ENCODE measurements at regions not wholly inside any gene's neighbourhood (a gene's known extent, or its start where the extent isn't known, plus 50 kb on each side); places are given as distances from the start of the nearest gene placed in this dataset.
A peak's percentile ranks its signal among the peaks of the same experiment; 100 is the strongest.
"Not testable (repeated sequence)": the region's sequence is repeated elsewhere in the genome, so short reads cannot be mapped to it uniquely, and the experiment has no call there.

DNA sequence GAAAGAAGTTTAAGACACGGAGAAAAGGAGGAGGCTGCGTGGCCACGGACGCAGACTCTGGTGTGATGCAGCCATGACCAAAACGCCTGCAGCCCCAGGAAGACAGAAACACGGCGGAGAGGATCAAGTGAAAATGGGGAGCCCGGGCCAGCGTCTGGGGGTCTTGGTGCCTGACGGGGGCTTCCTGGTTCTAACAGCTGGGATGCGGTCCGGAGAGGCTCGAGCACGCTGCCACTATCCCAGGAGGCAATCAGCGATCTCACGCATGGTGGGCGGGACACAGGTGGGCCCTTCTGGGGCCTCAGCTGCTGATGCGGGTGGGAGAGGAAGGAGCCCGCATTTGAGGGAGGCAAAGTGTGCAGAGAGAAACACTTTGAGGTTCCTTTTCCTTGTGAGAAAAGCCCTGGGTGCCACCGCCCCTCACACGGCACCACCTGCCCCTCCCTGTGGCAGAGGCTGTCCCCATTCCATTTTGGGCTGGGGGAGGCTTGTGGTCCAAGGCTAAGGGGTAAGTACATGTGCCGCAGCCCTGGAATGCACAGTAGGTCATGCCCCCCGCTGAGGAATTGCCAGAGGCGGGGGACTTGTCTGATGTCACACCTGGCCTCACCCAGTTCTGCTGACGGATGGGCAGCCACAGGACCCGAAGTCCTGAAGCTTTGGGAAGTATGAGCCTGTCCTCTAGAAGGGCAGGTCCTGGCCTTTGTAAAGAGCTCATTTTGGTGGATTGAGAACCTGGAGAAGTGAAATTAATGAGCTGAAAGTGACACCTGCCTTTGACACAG is 121.7 kb upstream of the ZNF469 start:
- H3K4me1 ChIP-seq (ENCODE audit: control insufficient read depth, insufficient read depth, low read length); CTCF ChIA-PET; POLR2A ChIA-PET; H3K9me3 ChIP-seq (ENCODE audit: control insufficient read depth, insufficient read depth, low read depth, low read length); H3K4me3 ChIP-seq (ENCODE audit: low read depth, low read length); H3K36me3 ChIP-seq (ENCODE audit: control insufficient read depth in 2 of 2, insufficient read depth in 1 of 2, low read length in 2 of 2); H3K27ac ChIP-seq (ENCODE audit: extremely low read depth, low read depth, low read length): not testable (repeated sequence)
- TF ChIP-seq KLF1 (tag by site-specific recombination; IDR thresholded peaks at IDR 0.05), result peak; percentile 18; the same call in 1 of the 2 replicates

GRCh38 chr16:88261814-88262605 is 120.7 kb upstream of the ZNF469 start:
- H3K36me3 ChIP-seq (ENCODE audit: control insufficient read depth in 2 of 2, insufficient read depth in 1 of 2, low read length in 2 of 2); POLR2A ChIA-PET; H3K27ac ChIP-seq (ENCODE audit: extremely low read depth, low read depth, low read length); H3K9me3 ChIP-seq (ENCODE audit: control insufficient read depth, insufficient read depth, low read depth, low read length); H3K4me3 ChIP-seq (ENCODE audit: low read depth, low read length); CTCF ChIA-PET; H3K4me1 ChIP-seq (ENCODE audit: control insufficient read depth, insufficient read depth, low read length): not testable (repeated sequence)

- H3K36me3 ChIP-seq (ENCODE audit: control insufficient read depth in 2 of 2, insufficient read depth in 1 of 2, low read length in 2 of 2); H3K9me3 ChIP-seq (ENCODE audit: control insufficient read depth, insufficient read depth, low read depth, low read length); H3K4me1 ChIP-seq (ENCODE audit: control insufficient read depth, insufficient read depth, low read length); H3K27ac ChIP-seq (ENCODE audit: extremely low read depth, low read depth, low read length); H3K4me3 ChIP-seq (ENCODE audit: low read depth, low read length); POLR2A ChIA-PET; CTCF ChIA-PET: not testable (repeated sequence)
- TF ChIP-seq EGR2 (tag by site-specific recombination; IDR thresholded peaks at IDR 0.05; ENCODE audit: low read depth) (peak; percentile 33; the same call in 1 of the 2 replicates), GLIS1 (tag by site-specific recombination; IDR thresholded peaks at IDR 0.05) (peak; percentile 33), ZNF335 (tag by site-specific recombination; conservative IDR thresholded peaks at IDR 0.05) (peak; percentile 30; the same call in 1 of the 2 replicates), ZNF600 (tag by site-specific recombination; IDR thresholded peaks at IDR 0.05) (0 out of 2 replicates have a peak, but pooled peaks have one; percentile 23), ZFHX2 (tag by site-specific recombination; conservative IDR thresholded peaks at IDR 0.05) (0 out of 2 replicates have a peak, but pooled peaks have one; percentile 38)
These were observed 119.7 kb upstream of the ZNF469 start for GRCh38 chr16:88262858-88263563.

DNA sequence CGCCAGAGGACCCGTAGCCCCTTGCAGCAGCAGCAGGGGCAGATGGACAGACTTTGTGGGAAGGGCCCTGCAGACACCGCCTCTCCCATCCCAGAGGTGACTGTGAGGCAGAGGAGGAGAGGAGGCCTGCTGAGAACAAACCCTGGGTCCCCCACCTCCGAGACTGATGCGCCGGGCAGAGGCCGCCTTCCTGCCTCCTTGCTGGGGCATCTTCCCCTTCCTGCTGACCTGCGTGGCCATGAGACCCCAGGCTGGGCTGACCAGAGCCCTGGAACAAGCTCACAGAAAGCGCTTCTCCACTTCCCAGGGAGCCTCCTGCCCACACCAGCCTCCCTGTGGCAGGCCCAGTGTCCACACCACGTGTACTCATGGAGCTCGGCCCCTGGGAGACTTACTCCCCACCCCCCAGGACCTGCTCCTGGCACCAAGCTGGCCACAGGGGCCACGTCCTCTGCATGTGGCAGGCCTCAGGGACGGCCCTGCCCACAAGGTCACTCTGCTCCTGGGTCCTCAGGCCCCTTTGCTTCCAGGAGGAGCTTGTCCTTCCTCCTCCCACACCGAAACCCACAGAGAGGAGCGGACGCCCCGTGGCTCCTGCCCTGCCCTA is 119.0 kb upstream of the ZNF469 start:
- H3K36me3 ChIP-seq (ENCODE audit: control insufficient read depth in 2 of 2, insufficient read depth in 1 of 2, low read length in 2 of 2); CTCF ChIA-PET; H3K9me3 ChIP-seq (ENCODE audit: control insufficient read depth, insufficient read depth, low read depth, low read length); H3K27ac ChIP-seq (ENCODE audit: extremely low read depth, low read depth, low read length); H3K4me1 ChIP-seq (ENCODE audit: control insufficient read depth, insufficient read depth, low read length); POLR2A ChIA-PET; H3K4me3 ChIP-seq (ENCODE audit: low read depth, low read length): not testable (repeated sequence)

- no peaks in the 10 kb centered on the region for H3K36me3 ChIP-seq (ENCODE audit: control insufficient read depth in 2 of 2, insufficient read depth in 1 of 2, low read length in 2 of 2)
- no peak overlapping the region for H3K4me3 ChIP-seq (ENCODE audit: low read depth, low read length)
- no peaks in the 10 kb centered on the region for H3K9me3 ChIP-seq (ENCODE audit: control insufficient read depth, insufficient read depth, low read depth, low read length)
- CTCF ChIA-PET, result no interaction called here
- no peak overlapping the region for H3K27ac ChIP-seq (ENCODE audit: extremely low read depth, low read depth, low read length)
- POLR2A ChIA-PET, result no interaction called here
- no peaks in the 10 kb centered on the region; the same call in 1 of the 2 replicates for H3K4me1 ChIP-seq (ENCODE audit: control insufficient read depth, insufficient read depth, low read length)
- TF ChIP-seq ZNF184 (tag by site-specific recombination; IDR thresholded peaks at IDR 0.05), result no peak
- TF ChIP-seq HOXC10 (CRISPR knock-in tag; IDR thresholded peaks at IDR 0.05), result no peak
- TF ChIP-seq ZBTB11 (tag by site-specific recombination; conservative IDR thresholded peaks at IDR 0.05; ENCODE audit: low read depth), result no peak
- TF ChIP-seq ZNF560 (tag by site-specific recombination; IDR thresholded peaks at IDR 0.05; ENCODE audit: borderline replicate concordance), result no peak
- TF ChIP-seq BCL11A (tag by site-specific recombination; IDR thresholded peaks at IDR 0.05; ENCODE audit: low read depth), result peak; percentile 58; the same call in 1 of the 2 replicates
- no peak for TF ChIP-seq ZSCAN23 (tag by site-specific recombination; IDR thresholded peaks at IDR 0.05)
- peak; percentile 91 for TF ChIP-seq EGR2 (tag by site-specific recombination; IDR thresholded peaks at IDR 0.05; ENCODE audit: low read depth)
- no peak for TF ChIP-seq ZNF510 (tag by site-specific recombination; IDR thresholded peaks at IDR 0.05; ENCODE audit: insufficient replicate concordance)
- TF ChIP-seq ZXDB (tag by site-specific recombination; IDR thresholded peaks at IDR 0.05), result peak; percentile 47; the same call in 1 of the 2 replicates
- no peak for TF ChIP-seq KLF16 (tag by site-specific recombination; IDR thresholded peaks at IDR 0.05)
- TF ChIP-seq ZNF335 (tag by site-specific recombination; conservative IDR thresholded peaks at IDR 0.05), result peak; percentile 27; the same call in 1 of the 2 replicates
These were observed 118.0 kb upstream of the ZNF469 start for GRCh38 chr16:88264641-88265285.
